ENCODE measurements at regions not wholly inside any gene's neighbourhood (a gene's known extent, or its start where the extent isn't known, plus 50 kb on each side); places are given as distances from the start of the nearest gene placed in this dataset.

DNA sequence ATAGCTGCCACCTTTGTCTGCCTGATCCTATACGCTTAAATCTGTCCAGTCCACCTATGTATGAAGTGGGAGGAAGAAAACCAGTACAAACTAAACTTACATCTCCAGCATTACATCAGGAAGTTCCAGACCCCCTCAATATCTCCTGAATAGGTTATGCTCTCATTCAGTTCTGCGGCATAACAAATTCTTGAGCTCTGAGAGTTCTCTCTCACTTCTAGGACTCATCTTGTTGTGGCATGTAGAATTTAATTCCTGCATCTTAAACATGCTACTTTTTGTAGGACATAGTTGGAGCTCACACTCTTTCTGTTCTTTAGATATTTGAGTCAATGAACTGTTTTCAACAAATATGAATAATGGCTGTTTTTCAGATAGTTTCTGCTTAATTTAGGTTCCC lies 662.5 kb downstream of the CDH11 start:
- in situ Hi-C loops (cut with HindIII; ENCODE audit: low sequenced_read_pairs) = no loop called here
- DNase-seq (ENCODE audit: low read depth, low spot score) = no peak
- H3K4me3 ChIP-seq (ENCODE audit: low read depth, low read length) = no peak overlapping the region
- TF ChIP-seq, protein P1, sequence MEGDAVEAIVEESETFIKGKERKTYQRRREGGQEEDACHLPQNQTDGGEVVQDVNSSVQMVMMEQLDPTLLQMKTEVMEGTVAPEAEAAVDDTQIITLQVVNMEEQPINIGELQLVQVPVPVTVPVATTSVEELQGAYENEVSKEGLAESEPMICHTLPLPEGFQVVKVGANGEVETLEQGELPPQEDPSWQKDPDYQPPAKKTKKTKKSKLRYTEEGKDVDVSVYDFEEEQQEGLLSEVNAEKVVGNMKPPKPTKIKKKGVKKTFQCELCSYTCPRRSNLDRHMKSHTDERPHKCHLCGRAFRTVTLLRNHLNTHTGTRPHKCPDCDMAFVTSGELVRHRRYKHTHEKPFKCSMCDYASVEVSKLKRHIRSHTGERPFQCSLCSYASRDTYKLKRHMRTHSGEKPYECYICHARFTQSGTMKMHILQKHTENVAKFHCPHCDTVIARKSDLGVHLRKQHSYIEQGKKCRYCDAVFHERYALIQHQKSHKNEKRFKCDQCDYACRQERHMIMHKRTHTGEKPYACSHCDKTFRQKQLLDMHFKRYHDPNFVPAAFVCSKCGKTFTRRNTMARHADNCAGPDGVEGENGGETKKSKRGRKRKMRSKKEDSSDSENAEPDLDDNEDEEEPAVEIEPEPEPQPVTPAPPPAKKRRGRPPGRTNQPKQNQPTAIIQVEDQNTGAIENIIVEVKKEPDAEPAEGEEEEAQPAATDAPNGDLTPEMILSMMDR (IDR thresholded peaks at IDR 0.05; ENCODE audit: low read depth, low read length) = no peak

DNA sequence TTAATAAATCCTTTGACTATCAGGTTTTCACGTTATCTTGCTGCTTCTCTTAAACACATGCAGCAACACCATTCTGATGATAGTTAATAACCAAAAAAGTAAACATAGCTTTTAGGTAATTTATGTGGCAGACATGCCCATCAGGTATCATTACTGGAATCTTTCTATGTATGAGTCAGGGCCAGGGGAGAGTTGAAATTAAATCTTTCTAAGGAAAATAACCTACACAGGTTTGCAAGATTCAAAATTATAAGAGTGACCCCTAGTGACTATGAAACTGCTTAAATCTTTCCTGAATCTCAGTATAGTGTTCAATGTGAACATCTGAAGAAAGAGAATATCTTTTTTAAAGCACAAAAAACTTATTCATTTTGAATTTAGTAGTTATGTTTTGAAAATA lies 666.6 kb downstream of the CDH11 start:
- DNase-seq (ENCODE audit: low read depth, low spot score) = peak; percentile 67
- no peak overlapping the region for H3K4me3 ChIP-seq (ENCODE audit: low read depth, low read length)
- in situ Hi-C loops (cut with HindIII; ENCODE audit: low sequenced_read_pairs) = no loop called here
- TF ChIP-seq, protein P1 (IDR thresholded peaks at IDR 0.05; ENCODE audit: low read depth, low read length) = peak; percentile 40

DNA sequence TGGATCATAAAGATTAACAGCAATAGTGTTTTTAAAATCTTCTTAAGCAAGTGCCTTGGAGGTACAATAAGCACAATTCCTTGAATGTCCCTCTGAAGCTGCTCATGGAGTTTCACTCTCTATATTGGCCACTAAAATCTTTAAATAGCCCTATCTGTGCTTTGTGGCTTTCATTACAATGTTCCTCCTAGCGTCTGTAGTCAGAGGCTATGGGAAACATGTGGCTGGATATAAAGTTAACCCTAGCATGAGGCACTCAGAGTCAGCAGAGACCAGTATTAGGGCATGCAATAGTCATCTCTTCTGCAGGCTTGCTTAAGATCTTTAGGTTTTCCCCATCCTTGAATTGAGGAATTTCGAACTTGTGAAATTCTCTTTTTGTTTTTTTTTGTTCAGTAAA lies 668.2 kb downstream of the CDH11 start:
- in situ Hi-C loops (cut with HindIII; ENCODE audit: low sequenced_read_pairs) = no loop called here

DNA sequence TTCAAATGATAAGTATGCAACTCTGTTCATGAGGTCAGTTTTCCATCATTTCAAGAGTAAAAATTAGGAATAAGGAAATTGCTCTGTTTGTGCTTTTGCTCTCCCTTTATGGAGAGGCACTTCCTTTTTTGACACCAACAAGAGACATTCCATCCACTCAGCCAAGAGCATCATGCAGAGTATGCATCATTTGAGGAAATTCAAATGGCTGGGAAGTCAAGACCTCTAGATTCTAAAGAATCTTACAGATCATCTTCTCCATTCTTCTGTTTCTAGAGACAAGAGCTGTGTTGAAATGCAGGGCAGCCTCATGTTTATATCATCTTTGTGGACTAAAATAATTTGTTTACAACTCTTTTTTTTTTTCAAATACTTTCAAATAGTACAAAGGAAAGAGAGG lies 669.4 kb downstream of the CDH11 start:
- DNase-seq (ENCODE audit: low read depth, low spot score) = no peak
- in situ Hi-C loops (cut with HindIII; ENCODE audit: low sequenced_read_pairs) = no loop called here

More for the DNA sequence above, 668.2 kb downstream of the CDH11 start:
- TF ChIP-seq, protein P1 (IDR thresholded peaks at IDR 0.05; ENCODE audit: low read depth, low read length) = no peak
- H3K4me3 ChIP-seq (ENCODE audit: low read depth, low read length) = no peak overlapping the region
- DNase-seq (ENCODE audit: low read depth, low spot score) = no peak

DNA sequence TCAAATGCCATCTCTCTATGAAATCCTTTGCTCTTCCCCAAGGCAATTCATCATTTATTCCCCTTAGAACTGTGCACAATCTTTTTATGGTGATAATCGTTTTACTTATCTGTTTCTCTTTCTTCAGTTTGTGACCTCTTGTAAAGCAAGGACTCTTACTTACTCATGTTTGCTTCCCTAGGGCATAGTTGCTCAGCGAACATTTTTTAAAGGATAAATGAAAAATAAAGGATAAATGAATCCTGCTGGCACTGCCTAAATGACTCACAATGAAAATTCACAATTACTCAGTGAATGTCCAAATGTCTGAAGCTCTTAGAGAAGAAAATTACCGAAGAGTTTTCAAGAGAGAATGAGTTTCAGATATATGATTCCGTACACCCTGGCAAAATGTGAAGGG lies 671.7 kb downstream of the CDH11 start:
- in situ Hi-C loops (cut with HindIII; ENCODE audit: low sequenced_read_pairs) = no loop called here
- TF ChIP-seq, protein P1 (IDR thresholded peaks at IDR 0.05; ENCODE audit: low read depth, low read length) = no peak
- DNase-seq (ENCODE audit: low read depth, low spot score) = peak; percentile 40
- H3K4me3 ChIP-seq (ENCODE audit: low read depth, low read length) = no peak overlapping the region

More for the DNA sequence above, 669.4 kb downstream of the CDH11 start:
- TF ChIP-seq, protein P1 (IDR thresholded peaks at IDR 0.05; ENCODE audit: low read depth, low read length) = no peak
- H3K4me3 ChIP-seq (ENCODE audit: low read depth, low read length) = no peak overlapping the region

DNA sequence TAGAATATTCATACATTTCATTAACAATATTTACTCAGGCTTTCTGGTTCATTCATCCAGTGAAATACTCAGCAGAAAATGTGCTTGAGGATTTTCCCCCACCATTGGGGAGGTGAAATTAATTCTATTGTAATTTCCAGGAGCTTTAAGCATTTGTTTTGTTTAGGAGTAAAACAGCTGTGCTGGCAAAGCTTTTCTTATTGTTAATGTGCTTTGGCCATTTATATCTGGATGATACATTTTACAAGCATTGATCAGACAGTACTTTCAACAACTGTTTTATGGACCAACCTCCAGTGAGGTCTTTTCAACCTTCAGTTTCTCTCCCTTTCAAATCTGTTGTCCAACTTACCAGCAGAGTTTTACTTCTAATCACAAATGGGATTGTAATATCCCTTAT lies 672.4 kb downstream of the CDH11 start:
- TF ChIP-seq, protein P1 (IDR thresholded peaks at IDR 0.05; ENCODE audit: low read depth, low read length) = no peak
- DNase-seq (ENCODE audit: low read depth, low spot score) = no peak
- no peak overlapping the region for H3K4me3 ChIP-seq (ENCODE audit: low read depth, low read length)
- in situ Hi-C loops (cut with HindIII; ENCODE audit: low sequenced_read_pairs) = no loop called here

DNA sequence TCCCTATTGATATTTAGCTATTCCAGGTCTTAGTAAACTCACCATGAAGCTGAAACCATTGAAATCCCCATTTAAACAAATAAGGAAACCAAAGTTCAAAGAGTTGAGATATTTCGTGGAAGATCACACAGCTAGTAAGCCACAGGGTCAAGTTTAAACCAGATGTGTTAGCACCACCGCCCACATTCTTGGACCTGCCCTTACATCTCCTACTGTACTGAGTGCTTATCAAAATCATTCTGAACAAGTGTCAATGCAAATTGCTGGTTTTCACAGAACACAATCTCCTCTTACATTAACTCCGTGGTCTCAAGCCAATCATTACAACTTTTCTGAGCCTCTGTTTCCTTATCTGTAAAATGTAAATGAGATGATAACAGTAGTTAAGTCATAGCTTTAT lies 676.2 kb downstream of the CDH11 start:
- DNase-seq (ENCODE audit: low read depth, low spot score) = peak; percentile 29
- TF ChIP-seq, protein P1 (IDR thresholded peaks at IDR 0.05; ENCODE audit: low read depth, low read length) = no peak
- no peak overlapping the region for H3K4me3 ChIP-seq (ENCODE audit: low read depth, low read length)
- in situ Hi-C loops (cut with HindIII; ENCODE audit: low sequenced_read_pairs) = no loop called here
